ENCODE measurements at regions not wholly inside any gene's neighbourhood (a gene's known extent, or its start where the extent isn't known, plus 50 kb on each side); places are given as distances from the start of the nearest gene placed in this dataset.
"Not testable (repeated sequence)": the region's sequence is repeated elsewhere in the genome, so short reads cannot be mapped to it uniquely, and the experiment has no call there.

GRCh38 chr5:134471858-134472449, 53.5 kb upstream of the JADE2 start:
- DNase-seq, result not testable (repeated sequence)

- no peak for DNase-seq
Measured at GRCh38 chr5:134468921-134469400, 56.5 kb upstream of the JADE2 start.

GRCh38 chr5:134467231-134467630, 55.5 kb upstream of the CDKN2AIPNL start:
- DNase-seq, result no peak

- DNase-seq, result peak; percentile 98
Measured at GRCh38 chr5:134466241-134467069, 54.8 kb upstream of the CDKN2AIPNL start.

- peak; percentile 92 for DNase-seq
Measured at GRCh38 chr5:134465816-134466240, 54.1 kb upstream of the CDKN2AIPNL start.

- no peak for DNase-seq
Measured at GRCh38 chr5:134464988-134465815, 53.5 kb upstream of the CDKN2AIPNL start.

- no peak for DNase-seq
Measured at GRCh38 chr5:134463991-134464760, 52.5 kb upstream of the CDKN2AIPNL start.

GRCh38 chr5:134463176-134463720, 51.6 kb upstream of the CDKN2AIPNL start:
- DNase-seq, result no peak

- no peak for DNase-seq
Measured at GRCh38 chr5:134462761-134463160, 51.1 kb upstream of the CDKN2AIPNL start.

GRCh38 chr5:134462047-134462575, 50.4 kb upstream of the CDKN2AIPNL start:
- no peak for DNase-seq
